ENCODE measurements at regions not wholly inside any gene's neighbourhood (a gene's known extent, or its start where the extent isn't known, plus 50 kb on each side); places are given as distances from the start of the nearest gene placed in this dataset.

DNA sequence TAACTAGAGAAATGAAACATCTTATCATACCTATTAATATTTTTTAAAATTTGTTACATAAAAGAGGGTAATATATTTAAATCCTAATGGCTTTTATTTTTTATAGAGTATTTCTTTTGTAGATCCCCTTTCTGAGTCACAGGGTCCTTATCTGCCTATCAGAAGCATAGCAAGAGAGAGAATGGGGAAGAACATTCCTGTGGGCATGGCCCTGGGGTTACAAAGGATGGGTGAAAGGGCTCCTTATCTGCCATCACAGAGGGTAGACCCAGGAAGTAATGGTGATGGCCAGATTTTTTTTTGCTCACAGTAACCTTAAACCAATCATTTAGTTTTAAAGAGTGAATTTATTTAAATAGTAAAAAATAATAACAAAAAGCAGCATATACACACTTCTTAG lies 582.1 kb upstream of the HTR1E start:
- TF ChIP-seq, protein P1, sequence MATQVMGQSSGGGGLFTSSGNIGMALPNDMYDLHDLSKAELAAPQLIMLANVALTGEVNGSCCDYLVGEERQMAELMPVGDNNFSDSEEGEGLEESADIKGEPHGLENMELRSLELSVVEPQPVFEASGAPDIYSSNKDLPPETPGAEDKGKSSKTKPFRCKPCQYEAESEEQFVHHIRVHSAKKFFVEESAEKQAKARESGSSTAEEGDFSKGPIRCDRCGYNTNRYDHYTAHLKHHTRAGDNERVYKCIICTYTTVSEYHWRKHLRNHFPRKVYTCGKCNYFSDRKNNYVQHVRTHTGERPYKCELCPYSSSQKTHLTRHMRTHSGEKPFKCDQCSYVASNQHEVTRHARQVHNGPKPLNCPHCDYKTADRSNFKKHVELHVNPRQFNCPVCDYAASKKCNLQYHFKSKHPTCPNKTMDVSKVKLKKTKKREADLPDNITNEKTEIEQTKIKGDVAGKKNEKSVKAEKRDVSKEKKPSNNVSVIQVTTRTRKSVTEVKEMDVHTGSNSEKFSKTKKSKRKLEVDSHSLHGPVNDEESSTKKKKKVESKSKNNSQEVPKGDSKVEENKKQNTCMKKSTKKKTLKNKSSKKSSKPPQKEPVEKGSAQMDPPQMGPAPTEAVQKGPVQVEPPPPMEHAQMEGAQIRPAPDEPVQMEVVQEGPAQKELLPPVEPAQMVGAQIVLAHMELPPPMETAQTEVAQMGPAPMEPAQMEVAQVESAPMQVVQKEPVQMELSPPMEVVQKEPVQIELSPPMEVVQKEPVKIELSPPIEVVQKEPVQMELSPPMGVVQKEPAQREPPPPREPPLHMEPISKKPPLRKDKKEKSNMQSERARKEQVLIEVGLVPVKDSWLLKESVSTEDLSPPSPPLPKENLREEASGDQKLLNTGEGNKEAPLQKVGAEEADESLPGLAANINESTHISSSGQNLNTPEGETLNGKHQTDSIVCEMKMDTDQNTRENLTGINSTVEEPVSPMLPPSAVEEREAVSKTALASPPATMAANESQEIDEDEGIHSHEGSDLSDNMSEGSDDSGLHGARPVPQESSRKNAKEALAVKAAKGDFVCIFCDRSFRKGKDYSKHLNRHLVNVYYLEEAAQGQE (IDR thresholded peaks at IDR 0.05; ENCODE audit: low read depth), result no peak
- TF ChIP-seq CREB1 (IDR thresholded peaks at IDR 0.05; ENCODE audit: low read depth), result no peak
- no peak for TF ChIP-seq FOXM1 (IDR thresholded peaks at IDR 0.05; ENCODE audit: borderline replicate concordance, low read depth)
- TF ChIP-seq, protein P2, sequence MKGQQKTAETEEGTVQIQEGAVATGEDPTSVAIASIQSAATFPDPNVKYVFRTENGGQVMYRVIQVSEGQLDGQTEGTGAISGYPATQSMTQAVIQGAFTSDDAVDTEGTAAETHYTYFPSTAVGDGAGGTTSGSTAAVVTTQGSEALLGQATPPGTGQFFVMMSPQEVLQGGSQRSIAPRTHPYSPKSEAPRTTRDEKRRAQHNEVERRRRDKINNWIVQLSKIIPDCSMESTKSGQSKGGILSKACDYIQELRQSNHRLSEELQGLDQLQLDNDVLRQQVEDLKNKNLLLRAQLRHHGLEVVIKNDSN (IDR thresholded peaks at IDR 0.05), result no peak
- no peak for TF ChIP-seq NFIC (IDR thresholded peaks at IDR 0.05)
- TF ChIP-seq EP300 (IDR thresholded peaks at IDR 0.05; ENCODE audit: borderline replicate concordance), result no peak
- TF ChIP-seq EGR1 (IDR thresholded peaks at IDR 0.05), result no peak
- no peak for TF ChIP-seq RAD21 (IDR thresholded peaks at IDR 0.05; ENCODE audit: low read depth)
- TF ChIP-seq, protein P3, sequence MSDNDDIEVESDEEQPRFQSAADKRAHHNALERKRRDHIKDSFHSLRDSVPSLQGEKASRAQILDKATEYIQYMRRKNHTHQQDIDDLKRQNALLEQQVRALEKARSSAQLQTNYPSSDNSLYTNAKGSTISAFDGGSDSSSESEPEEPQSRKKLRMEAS (IDR thresholded peaks at IDR 0.05), result no peak
- no peak for TF ChIP-seq ZBTB7A (IDR thresholded peaks at IDR 0.05; ENCODE audit: low read depth)
- TF ChIP-seq YY1 (IDR thresholded peaks at IDR 0.05; ENCODE audit: low read depth), result no peak
- TF ChIP-seq TCF12 (IDR thresholded peaks at IDR 0.05; ENCODE audit: low read depth), result no peak
- no peak for TF ChIP-seq TEAD4 (IDR thresholded peaks at IDR 0.05)
- no peak for TF ChIP-seq TAF1 (IDR thresholded peaks at IDR 0.05; ENCODE audit: low read depth)

DNA sequence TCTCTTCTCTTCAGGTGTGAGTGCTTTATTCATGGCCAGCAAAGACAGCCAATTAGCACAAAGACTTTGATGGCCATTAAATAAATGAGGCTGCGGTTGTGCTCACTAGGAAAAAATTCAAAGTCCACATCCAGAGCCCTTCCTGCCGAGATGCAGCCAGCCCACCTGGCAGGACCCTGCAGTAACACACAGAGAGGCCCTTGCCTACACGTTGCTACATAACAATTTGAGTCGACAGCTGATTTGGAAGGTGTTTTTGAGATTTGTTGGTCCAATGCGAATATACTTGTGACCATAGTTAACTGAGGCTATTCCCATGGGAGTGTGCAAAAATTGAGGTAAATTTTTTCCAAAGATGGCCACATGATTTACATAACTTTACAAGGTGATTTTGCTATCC lies 605.4 kb upstream of the HTR1E start:
- TF ChIP-seq ZBTB7A (IDR thresholded peaks at IDR 0.05; ENCODE audit: low read depth) (no peak), FOXM1 (IDR thresholded peaks at IDR 0.05; ENCODE audit: borderline replicate concordance, low read depth) (no peak), YY1 (IDR thresholded peaks at IDR 0.05; ENCODE audit: low read depth) (no peak), TAF1 (IDR thresholded peaks at IDR 0.05; ENCODE audit: low read depth) (no peak), CEBPB (IDR thresholded peaks at IDR 0.05) (no peak), EGR1 (IDR thresholded peaks at IDR 0.05) (no peak), NFIC (IDR thresholded peaks at IDR 0.05) (no peak), RAD21 (IDR thresholded peaks at IDR 0.05; ENCODE audit: low read depth) (no peak), CREB1 (IDR thresholded peaks at IDR 0.05; ENCODE audit: low read depth) (no peak)
- TF ChIP-seq, protein P3 (IDR thresholded peaks at IDR 0.05), result no peak
- TF ChIP-seq, protein P2 (IDR thresholded peaks at IDR 0.05), result no peak

DNA sequence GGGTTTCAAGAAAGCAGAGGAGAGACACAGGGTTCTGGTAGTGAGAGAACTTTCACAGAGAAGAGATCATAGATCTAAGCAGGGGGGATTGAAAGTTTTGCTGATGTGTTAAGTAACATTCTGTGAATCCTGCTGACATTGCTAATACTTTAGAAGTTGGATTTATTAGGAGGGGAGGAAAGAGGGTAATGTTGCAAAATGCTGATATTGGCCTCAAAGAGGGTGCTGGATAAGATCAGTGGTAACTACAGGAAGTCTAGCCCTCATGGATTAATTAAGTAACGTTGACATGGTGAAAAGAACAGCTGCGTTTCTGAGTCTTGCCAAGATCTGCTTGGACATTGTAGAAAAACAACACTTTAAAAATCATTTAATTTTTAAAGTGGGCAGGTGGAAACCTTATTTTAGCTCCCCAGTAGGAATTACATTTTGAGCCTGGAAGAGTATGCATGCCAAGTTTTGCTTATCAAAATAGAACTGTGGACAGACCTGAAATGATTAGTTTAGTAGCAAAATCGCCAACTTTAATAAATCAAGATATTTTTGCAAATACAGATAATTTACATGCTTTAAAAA lies 606.0 kb upstream of the HTR1E start:
- TF ChIP-seq ZBTB7A (IDR thresholded peaks at IDR 0.05; ENCODE audit: low read depth) (no peak), TAF1 (IDR thresholded peaks at IDR 0.05; ENCODE audit: low read depth) (no peak), EGR1 (IDR thresholded peaks at IDR 0.05) (no peak), EP300 (IDR thresholded peaks at IDR 0.05; ENCODE audit: borderline replicate concordance) (no peak), YY1 (IDR thresholded peaks at IDR 0.05; ENCODE audit: low read depth) (no peak), TEAD4 (IDR thresholded peaks at IDR 0.05) (no peak), FOXM1 (IDR thresholded peaks at IDR 0.05; ENCODE audit: borderline replicate concordance, low read depth) (no peak), CEBPB (IDR thresholded peaks at IDR 0.05) (no peak), RAD21 (IDR thresholded peaks at IDR 0.05; ENCODE audit: low read depth) (no peak), NFIC (IDR thresholded peaks at IDR 0.05) (no peak)
- TF ChIP-seq, protein P3 (IDR thresholded peaks at IDR 0.05), result no peak
- TF ChIP-seq, protein P1 (IDR thresholded peaks at IDR 0.05; ENCODE audit: low read depth), result no peak
- TF ChIP-seq, protein P2 (IDR thresholded peaks at IDR 0.05), result no peak

DNA sequence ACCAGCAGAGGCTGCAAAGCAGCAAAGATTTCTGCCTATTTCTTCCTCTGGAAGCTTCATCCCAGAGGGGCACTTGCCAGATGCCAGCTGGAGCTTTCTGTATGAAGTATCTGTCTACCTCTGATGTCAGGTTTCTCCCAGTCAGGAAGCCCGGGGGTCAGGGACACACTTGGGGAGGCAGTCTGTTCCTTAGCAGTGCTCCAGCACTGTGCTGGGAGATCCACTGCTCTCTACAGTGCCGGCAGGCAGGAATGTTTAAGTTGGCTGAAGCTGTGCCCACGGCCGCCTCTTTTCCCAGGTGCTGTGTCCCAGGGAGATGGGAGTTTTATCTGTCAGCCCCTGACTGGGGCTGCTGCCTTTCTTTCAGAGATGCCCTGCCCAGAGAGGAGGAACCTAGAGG lies 631.1 kb upstream of the HTR1E start:
- TF ChIP-seq EGR1 (IDR thresholded peaks at IDR 0.05), result no peak
- no peak for TF ChIP-seq EP300 (IDR thresholded peaks at IDR 0.05; ENCODE audit: borderline replicate concordance)
- TF ChIP-seq, protein P2 (IDR thresholded peaks at IDR 0.05), result no peak
- TF ChIP-seq TAF1 (IDR thresholded peaks at IDR 0.05; ENCODE audit: low read depth), result no peak
- no peak for TF ChIP-seq TCF12 (IDR thresholded peaks at IDR 0.05; ENCODE audit: low read depth)
- TF ChIP-seq NFIC (IDR thresholded peaks at IDR 0.05), result no peak
- TF ChIP-seq, protein P3 (IDR thresholded peaks at IDR 0.05), result no peak
- no peak for TF ChIP-seq RAD21 (IDR thresholded peaks at IDR 0.05; ENCODE audit: low read depth)
- TF ChIP-seq ZBTB7A (IDR thresholded peaks at IDR 0.05; ENCODE audit: low read depth), result no peak
- TF ChIP-seq CREB1 (IDR thresholded peaks at IDR 0.05; ENCODE audit: low read depth), result no peak
- no peak for TF ChIP-seq TEAD4 (IDR thresholded peaks at IDR 0.05)
